BE2C (cell line): ENCODE measurements at regions not wholly inside any gene's neighbourhood (a gene's known extent, or its start where the extent isn't known, plus 50 kb on each side); places are given as distances from the start of the nearest gene placed in this dataset.

ENCODE experiments used
- DNase-seq: peaks from one replicate; pipeline ENCODE4 v3.0.0-alpha.2; 2020
- H3K27me3 ChIP-seq: fragments of 250-450 bp; sonication (Bioruptor Pico); 2 replicates; pipeline ENCODE4 v1.5.1; 2020; ENCODE audit warnings: mild to moderate bottlenecking
- H3K36me3 ChIP-seq: fragments of 250-450 bp; sonication (Bioruptor Pico); 2 replicates; pipeline ENCODE4 v1.5.1; 2020; ENCODE audit warnings: mild to moderate bottlenecking
- H3K4me1 ChIP-seq: fragments of 250-450 bp; sonication (Bioruptor Pico); 2 replicates; pipeline ENCODE4 v1.5.1; 2020
- H3K4me3 ChIP-seq: 2 replicates; pipeline ENCODE4 v1.5.1; 2011; ENCODE audit warnings: low read depth, low read length
- H3K9me3 ChIP-seq: fragments of 250-450 bp; sonication (Bioruptor Pico); 2 replicates; pipeline ENCODE4 v1.5.1; 2020
- TF ChIP-seq, protein P1 (sequence below): IDR thresholded peaks from 2 replicates; pipeline ENCODE4 v1.5.1; 2012; ENCODE audit warnings: mild to moderate bottlenecking, low read depth, low read length

DNA sequence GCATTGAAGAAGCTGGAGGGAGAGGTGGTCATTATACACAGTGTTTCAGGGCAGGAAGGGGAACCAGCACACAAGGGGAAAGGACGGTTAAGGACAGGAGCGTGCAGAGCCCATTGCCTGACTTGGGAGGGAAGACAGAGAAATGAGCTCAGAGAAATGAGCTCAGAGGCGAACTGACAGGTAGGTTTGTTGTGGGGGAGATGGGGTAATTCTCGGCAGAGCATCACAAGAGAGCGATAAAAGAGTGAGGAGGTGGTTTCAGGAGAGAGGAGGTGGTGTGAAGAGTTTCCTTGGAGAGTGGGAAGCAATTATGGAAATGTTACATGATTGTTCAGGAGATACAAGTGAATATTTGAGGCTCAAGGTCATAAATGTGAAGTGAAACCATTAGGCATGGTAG lies 61.0 kb downstream of the MRGPRX1 start:
- no peaks in the 10 kb centered on the region for H3K36me3 ChIP-seq
- no peak for DNase-seq
- H3K27me3 ChIP-seq = no peaks in the 10 kb centered on the region
- H3K4me3 ChIP-seq = no peak overlapping the region
- no peaks in the 10 kb centered on the region for H3K4me1 ChIP-seq
- TF ChIP-seq, protein P1, sequence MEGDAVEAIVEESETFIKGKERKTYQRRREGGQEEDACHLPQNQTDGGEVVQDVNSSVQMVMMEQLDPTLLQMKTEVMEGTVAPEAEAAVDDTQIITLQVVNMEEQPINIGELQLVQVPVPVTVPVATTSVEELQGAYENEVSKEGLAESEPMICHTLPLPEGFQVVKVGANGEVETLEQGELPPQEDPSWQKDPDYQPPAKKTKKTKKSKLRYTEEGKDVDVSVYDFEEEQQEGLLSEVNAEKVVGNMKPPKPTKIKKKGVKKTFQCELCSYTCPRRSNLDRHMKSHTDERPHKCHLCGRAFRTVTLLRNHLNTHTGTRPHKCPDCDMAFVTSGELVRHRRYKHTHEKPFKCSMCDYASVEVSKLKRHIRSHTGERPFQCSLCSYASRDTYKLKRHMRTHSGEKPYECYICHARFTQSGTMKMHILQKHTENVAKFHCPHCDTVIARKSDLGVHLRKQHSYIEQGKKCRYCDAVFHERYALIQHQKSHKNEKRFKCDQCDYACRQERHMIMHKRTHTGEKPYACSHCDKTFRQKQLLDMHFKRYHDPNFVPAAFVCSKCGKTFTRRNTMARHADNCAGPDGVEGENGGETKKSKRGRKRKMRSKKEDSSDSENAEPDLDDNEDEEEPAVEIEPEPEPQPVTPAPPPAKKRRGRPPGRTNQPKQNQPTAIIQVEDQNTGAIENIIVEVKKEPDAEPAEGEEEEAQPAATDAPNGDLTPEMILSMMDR = no peak
- H3K9me3 ChIP-seq = no peaks in the 10 kb centered on the region

DNA sequence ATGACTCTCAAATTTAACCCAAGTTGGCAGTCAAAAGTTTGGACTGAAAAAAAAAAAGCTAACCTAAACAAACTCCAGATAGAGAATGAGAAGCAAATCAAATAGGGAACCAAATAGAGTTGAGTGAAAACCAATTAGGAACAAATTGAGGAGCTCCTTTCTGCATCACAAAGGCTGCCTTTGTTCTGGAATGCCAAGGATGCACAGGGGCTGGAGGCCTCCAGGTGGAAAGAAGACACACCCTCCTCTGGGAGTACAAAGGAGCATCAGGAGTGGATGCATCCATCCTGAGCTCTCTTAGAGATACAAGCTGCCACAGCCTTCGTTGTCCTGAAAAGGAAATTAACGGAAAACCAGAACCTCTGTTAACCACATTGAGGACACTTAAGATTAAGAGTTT lies 73.3 kb downstream of the MRGPRX1 start:
- TF ChIP-seq, protein P1 = no peak
- no peaks in the 10 kb centered on the region for H3K27me3 ChIP-seq
- H3K9me3 ChIP-seq = no peaks in the 10 kb centered on the region
- no peaks in the 10 kb centered on the region for H3K36me3 ChIP-seq
- H3K4me3 ChIP-seq = no peak overlapping the region
- no peaks in the 10 kb centered on the region for H3K4me1 ChIP-seq
- no peak for DNase-seq

DNA sequence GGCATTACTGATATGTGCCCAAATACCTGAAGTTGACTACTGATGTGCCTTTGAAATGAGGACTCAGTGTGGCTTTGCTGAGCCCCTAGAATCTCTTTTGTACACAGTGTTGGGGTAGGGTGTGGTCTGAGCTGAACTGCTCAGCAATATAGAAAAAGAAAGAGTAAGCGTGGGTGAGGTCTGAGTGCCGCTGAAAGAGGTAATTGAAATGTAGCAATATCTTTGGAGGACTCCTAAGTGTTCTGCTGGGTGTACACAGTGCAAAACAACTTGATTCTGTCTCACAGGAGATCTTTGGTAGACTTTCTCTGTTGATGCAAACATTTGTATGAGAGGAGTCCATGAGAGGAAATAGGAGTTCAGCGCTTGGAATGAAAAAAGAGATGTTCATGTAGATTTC lies 73.7 kb upstream of the PTPN5 start:
- TF ChIP-seq, protein P1 = no peak
- Histone ChIP-seq H3K4me3 (no peak overlapping the region), H3K36me3 (no peaks in the 10 kb centered on the region), H3K9me3 (no peaks in the 10 kb centered on the region), H3K4me1 (no peaks in the 10 kb centered on the region), H3K27me3 (no peaks in the 10 kb centered on the region)
- no peak for DNase-seq

DNA sequence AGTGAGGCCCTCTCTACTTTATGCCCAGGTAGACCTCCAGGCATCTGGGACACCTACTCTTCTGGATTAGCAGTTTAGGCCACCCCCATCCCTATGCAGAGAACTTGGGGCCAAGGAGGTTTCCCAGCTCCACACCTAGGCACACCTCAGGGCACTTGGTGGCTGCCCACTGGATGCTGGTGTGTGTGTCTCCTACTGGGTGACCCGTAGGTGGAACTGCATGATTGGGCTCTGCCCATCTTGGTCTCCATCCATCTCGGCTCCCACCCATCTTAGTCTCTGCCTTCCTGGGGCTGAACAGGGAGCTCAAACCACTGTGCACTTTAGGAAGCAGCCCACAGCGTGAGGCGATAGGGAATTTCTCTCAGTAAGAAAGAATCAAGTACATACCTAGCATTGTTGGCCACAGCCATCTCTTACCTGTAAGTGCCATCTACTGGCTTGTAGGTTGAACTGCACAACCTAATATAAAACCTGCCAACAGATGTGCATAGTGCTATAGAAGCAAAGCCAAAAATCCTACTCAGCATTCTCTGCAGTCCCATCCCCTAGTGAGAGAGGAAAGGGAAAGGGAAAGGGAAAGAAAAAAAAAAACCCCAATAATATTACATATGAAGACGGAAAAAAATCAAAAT lies 61.6 kb upstream of the PTPN5 start:
- Histone ChIP-seq H3K27me3 (no peaks in the 10 kb centered on the region), H3K36me3 (no peaks in the 10 kb centered on the region), H3K9me3 (no peaks in the 10 kb centered on the region), H3K4me3 (no peak overlapping the region), H3K4me1 (no peaks in the 10 kb centered on the region)
- DNase-seq = no peak
- TF ChIP-seq, protein P1 = peak; percentile 48

DNA sequence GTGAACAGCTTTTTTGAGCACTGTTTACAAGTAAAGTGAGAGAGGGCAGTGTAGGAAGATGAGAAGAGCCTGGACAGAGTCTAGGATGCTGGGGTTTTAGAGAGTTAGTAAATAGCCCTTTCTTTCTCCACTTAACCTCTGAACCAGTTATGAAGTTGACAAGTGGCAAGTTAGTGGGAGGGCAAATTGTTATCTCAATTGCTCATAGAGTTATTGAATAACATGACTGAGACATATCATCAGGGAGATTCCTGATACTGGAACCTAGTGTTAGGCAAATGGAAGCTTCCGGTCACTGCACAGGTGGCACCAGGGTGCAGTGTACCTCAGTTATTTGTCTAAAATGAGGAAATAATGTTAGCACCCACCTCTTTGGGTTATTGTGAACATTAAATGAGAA lies 57.8 kb upstream of the PTPN5 start:
- H3K4me3 ChIP-seq = no peak overlapping the region
- H3K27me3 ChIP-seq = no peaks in the 10 kb centered on the region
- no peak for DNase-seq
- H3K36me3 ChIP-seq = no peaks in the 10 kb centered on the region
- no peaks in the 10 kb centered on the region for H3K4me1 ChIP-seq
- TF ChIP-seq, protein P1 = no peak
- H3K9me3 ChIP-seq = no peaks in the 10 kb centered on the region

DNA sequence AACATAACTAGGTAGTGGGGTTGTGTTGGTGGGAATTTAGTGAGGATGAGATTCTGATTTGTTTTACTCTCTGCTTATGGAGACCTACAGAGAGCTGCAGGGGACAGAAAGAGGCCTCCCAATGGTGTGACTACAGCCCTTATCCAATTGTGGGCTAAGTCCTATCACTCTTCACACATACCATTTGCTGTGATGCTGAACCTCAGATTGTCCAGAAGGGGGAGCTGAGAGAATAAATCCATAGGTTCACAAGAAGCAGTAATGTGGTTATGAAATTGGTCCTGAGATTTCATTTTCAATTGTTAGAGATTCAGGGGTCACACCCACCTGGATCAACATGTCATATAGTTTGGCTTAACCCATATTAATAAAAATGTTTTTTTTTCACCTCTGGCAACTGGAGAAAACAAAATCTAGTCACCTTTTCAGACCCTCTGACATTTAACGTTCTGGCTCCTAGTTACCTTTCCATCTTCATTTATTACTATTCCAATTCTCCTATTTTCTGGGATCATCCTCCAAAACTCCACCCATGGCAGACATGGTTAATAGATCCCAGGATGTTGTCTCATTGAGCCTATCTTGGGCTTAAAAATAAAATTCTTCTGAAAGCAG lies 53.3 kb upstream of the PTPN5 start:
- H3K9me3 ChIP-seq = no peaks in the 10 kb centered on the region
- H3K27me3 ChIP-seq = no peaks in the 10 kb centered on the region
- no peak overlapping the region for H3K4me3 ChIP-seq
- H3K36me3 ChIP-seq = no peaks in the 10 kb centered on the region
- DNase-seq = no peak
- H3K4me1 ChIP-seq = no peaks in the 10 kb centered on the region
- TF ChIP-seq, protein P1 = peak; percentile 69
